ENCODE measurements at regions not wholly inside any gene's neighbourhood (a gene's known extent, or its start where the extent isn't known, plus 50 kb on each side); places are given as distances from the start of the nearest gene placed in this dataset.
"Not testable (repeated sequence)": the region's sequence is repeated elsewhere in the genome, so short reads cannot be mapped to it uniquely, and the experiment has no call there.

GRCh38 chr12:8282181-8282580 is 54.8 kb upstream of the FAM90A1 start:
- not testable (repeated sequence) for DNase-seq (ENCODE audit: low read depth in 2 of 2, low spot score in 1 of 2)

- DNase-seq (ENCODE audit: low read depth in 2 of 2, low spot score in 1 of 2): not testable (repeated sequence)
Observed at GRCh38 chr12:8285681-8286080, 58.3 kb upstream of the FAM90A1 start.

GRCh38 chr12:8291764-8292163 is 64.3 kb upstream of the FAM90A1 start:
- not testable (repeated sequence) for DNase-seq (ENCODE audit: low read depth in 2 of 2, low spot score in 1 of 2)

- DNase-seq (ENCODE audit: low read depth in 2 of 2, low spot score in 1 of 2): not testable (repeated sequence)
Observed at GRCh38 chr12:8294662-8295061, 67.2 kb upstream of the FAM90A1 start.

GRCh38 chr12:8308611-8309010 is 81.2 kb upstream of the FAM90A1 start:
- DNase-seq (ENCODE audit: low read depth in 2 of 2, low spot score in 1 of 2): not testable (repeated sequence)

GRCh38 chr12:8315997-8316396 is 88.6 kb upstream of the FAM90A1 start:
- DNase-seq (ENCODE audit: low read depth in 2 of 2, low spot score in 1 of 2): not testable (repeated sequence)

- not testable (repeated sequence) for DNase-seq (ENCODE audit: low read depth in 2 of 2, low spot score in 1 of 2)
Observed at GRCh38 chr12:8317675-8318074, 90.3 kb upstream of the FAM90A1 start.

- not testable (repeated sequence) for DNase-seq (ENCODE audit: low read depth in 2 of 2, low spot score in 1 of 2)
Observed at GRCh38 chr12:8320251-8320730, 92.9 kb upstream of the FAM90A1 start.

GRCh38 chr12:8320791-8321370 is 93.5 kb upstream of the FAM90A1 start:
- DNase-seq (ENCODE audit: low read depth in 2 of 2, low spot score in 1 of 2): not testable (repeated sequence)

GRCh38 chr12:8325145-8325839 is 97.9 kb upstream of the FAM90A1 start:
- not testable (repeated sequence) for DNase-seq (ENCODE audit: low read depth in 2 of 2, low spot score in 1 of 2)

- not testable (repeated sequence) for DNase-seq (ENCODE audit: low read depth in 2 of 2, low spot score in 1 of 2)
Observed at GRCh38 chr12:8328835-8329234, 101.4 kb upstream of the FAM90A1 start.

- DNase-seq (ENCODE audit: low read depth in 2 of 2, low spot score in 1 of 2): not testable (repeated sequence)
Observed at GRCh38 chr12:8332373-8332772, 105.0 kb upstream of the FAM90A1 start.

GRCh38 chr12:8351073-8351472 is 104.7 kb upstream of the CLEC6A start:
- DNase-seq (ENCODE audit: low read depth in 2 of 2, low spot score in 1 of 2): not testable (repeated sequence)

- DNase-seq (ENCODE audit: low read depth in 2 of 2, low spot score in 1 of 2): not testable (repeated sequence)
Observed at GRCh38 chr12:8354741-8355140, 101.0 kb upstream of the CLEC6A start.

- not testable (repeated sequence) for DNase-seq (ENCODE audit: low read depth in 2 of 2, low spot score in 1 of 2)
Observed at GRCh38 chr12:8355531-8355930, 100.2 kb upstream of the CLEC6A start.

GRCh38 chr12:8373744-8374143 is 82.0 kb upstream of the CLEC6A start:
- DNase-seq (ENCODE audit: low read depth in 2 of 2, low spot score in 1 of 2): not testable (repeated sequence)

- not testable (repeated sequence) for DNase-seq (ENCODE audit: low read depth in 2 of 2, low spot score in 1 of 2)
Observed at GRCh38 chr12:8375122-8375521, 80.6 kb upstream of the CLEC6A start.

GRCh38 chr12:8377756-8378155 is 78.0 kb upstream of the CLEC6A start:
- not testable (repeated sequence) for DNase-seq (ENCODE audit: low read depth in 2 of 2, low spot score in 1 of 2)

GRCh38 chr12:8382556-8382955 is 73.2 kb upstream of the CLEC6A start:
- DNase-seq (ENCODE audit: low read depth in 2 of 2, low spot score in 1 of 2): not testable (repeated sequence)

GRCh38 chr12:8384686-8385085 is 71.1 kb upstream of the CLEC6A start:
- DNase-seq (ENCODE audit: low read depth in 2 of 2, low spot score in 1 of 2): not testable (repeated sequence)

GRCh38 chr12:8385431-8385830 is 70.3 kb upstream of the CLEC6A start:
- not testable (repeated sequence) for DNase-seq (ENCODE audit: low read depth in 2 of 2, low spot score in 1 of 2)

GRCh38 chr12:8386661-8387060 is 69.1 kb upstream of the CLEC6A start:
- DNase-seq (ENCODE audit: low read depth in 2 of 2, low spot score in 1 of 2): not testable (repeated sequence)
